ENCODE measurements at regions not wholly inside any gene's neighbourhood (a gene's known extent, or its start where the extent isn't known, plus 50 kb on each side); places are given as distances from the start of the nearest gene placed in this dataset.
A peak's percentile ranks its signal among the peaks of the same experiment; 100 is the strongest.
"Not testable (repeated sequence)": the region's sequence is repeated elsewhere in the genome, so short reads cannot be mapped to it uniquely, and the experiment has no call there.

GRCh38 chr6:137933696-137934095 is 66.6 kb downstream of the TNFAIP3 start:
- DNase-seq (ENCODE audit: low spot score), result no peak

GRCh38 chr6:137936798-137937197 is 69.7 kb downstream of the TNFAIP3 start:
- no peak for DNase-seq (ENCODE audit: low spot score)

GRCh38 chr6:137937834-137938233 is 70.8 kb downstream of the TNFAIP3 start:
- no peak for DNase-seq (ENCODE audit: low spot score)

GRCh38 chr6:137938770-137939379 is 71.8 kb downstream of the TNFAIP3 start:
- no peak for DNase-seq (ENCODE audit: low spot score)

- DNase-seq (ENCODE audit: low spot score), result no peak
These were observed 74.9 kb downstream of the TNFAIP3 start for GRCh38 chr6:137941995-137942394.

- no peak for DNase-seq (ENCODE audit: low spot score)
These were observed 75.7 kb downstream of the TNFAIP3 start for GRCh38 chr6:137942736-137943135.

GRCh38 chr6:137944381-137944780 is 77.3 kb downstream of the TNFAIP3 start:
- DNase-seq (ENCODE audit: low spot score), result not testable (repeated sequence)

GRCh38 chr6:137944793-137945498 is 77.9 kb downstream of the TNFAIP3 start:
- DNase-seq (ENCODE audit: low spot score), result peak; percentile 23

- DNase-seq (ENCODE audit: low spot score), result no peak
These were observed 82.8 kb downstream of the TNFAIP3 start for GRCh38 chr6:137949686-137950390.

GRCh38 chr6:137950581-137950980 is 83.5 kb downstream of the TNFAIP3 start:
- DNase-seq (ENCODE audit: low spot score), result no peak

- DNase-seq (ENCODE audit: low spot score), result no peak
These were observed 84.1 kb downstream of the TNFAIP3 start for GRCh38 chr6:137951064-137951597.

- no peak for DNase-seq (ENCODE audit: low spot score)
These were observed 85.2 kb downstream of the TNFAIP3 start for GRCh38 chr6:137952247-137952646.

GRCh38 chr6:137953761-137954160 is 86.7 kb downstream of the TNFAIP3 start:
- DNase-seq (ENCODE audit: low spot score), result no peak

- DNase-seq (ENCODE audit: low spot score), result no peak
These were observed 87.2 kb downstream of the TNFAIP3 start for GRCh38 chr6:137954253-137954652.

- no peak for DNase-seq (ENCODE audit: low spot score)
These were observed 89.0 kb downstream of the TNFAIP3 start for GRCh38 chr6:137956098-137956488.

- DNase-seq (ENCODE audit: low spot score), result no peak
These were observed 90.4 kb downstream of the TNFAIP3 start for GRCh38 chr6:137957471-137957870.

GRCh38 chr6:137958811-137959565 is 91.9 kb downstream of the TNFAIP3 start:
- no peak for DNase-seq (ENCODE audit: low spot score)

GRCh38 chr6:137962725-137963124 is 95.7 kb downstream of the TNFAIP3 start:
- DNase-seq (ENCODE audit: low spot score), result no peak

- DNase-seq (ENCODE audit: low spot score), result no peak
These were observed 97.8 kb downstream of the TNFAIP3 start for GRCh38 chr6:137964876-137965275.

GRCh38 chr6:137967689-137968454 is 100.8 kb downstream of the TNFAIP3 start:
- DNase-seq (ENCODE audit: low spot score), result no peak

GRCh38 chr6:137968455-137968804 is 101.4 kb downstream of the TNFAIP3 start:
- DNase-seq (ENCODE audit: low spot score), result no peak

GRCh38 chr6:137968901-137969300 is 101.8 kb downstream of the TNFAIP3 start:
- no peak for DNase-seq (ENCODE audit: low spot score)
